Body of pancreas (tissue), 4 donors: ENCODE measurements at regions not wholly inside any gene's neighbourhood (a gene's known extent, or its start where the extent isn't known, plus 50 kb on each side); places are given as distances from the start of the nearest gene placed in this dataset.

Experiments
- ATAC-seq: fragments of 150-250 bp; one replicate; pipeline ENCODE4 v1.9.1; 2016
- DNase-seq, 4 donors: peaks; one replicate each; pipeline ENCODE4 v3.0.0-alpha.2; 2019
- H3K27ac ChIP-seq, 4 donors: fragments of 200-600 bp; sonication (generic); 1 replicate in 3 of 4; 2 replicates in 1 of 4; pipeline versions ENCODE4 v1.5.1 to v1.6.1; 2016 to 2019; ENCODE audit warnings: mild to moderate bottlenecking in 1 of 4, mixed read lengths in 1 of 4, moderate library complexity in 1 of 4
- H3K27me3 ChIP-seq, 2 donors: fragments of 200-600 bp; sonication (generic); one replicate each; pipeline ENCODE4 v1.6.0; 2016; ENCODE audit warnings: mild to moderate bottlenecking in 1 of 2
- H3K36me3 ChIP-seq, 2 donors: fragments of 200-600 bp; sonication (generic); replicated peaks in 1 of 2; 2 replicates each; pipeline ENCODE4 v1.5.1; 2016; ENCODE audit warnings: low read depth in 2 of 2; ENCODE audit not compliant: insufficient read depth in 1 of 2
- H3K4me1 ChIP-seq: fragments of 200-600 bp; sonication (generic); one replicate; pipeline ENCODE4 v1.6.0; 2016
- H3K4me3 ChIP-seq, 2 donors: fragments of 200-600 bp; sonication (generic); 1 replicate in 1 of 2; 2 replicates in 1 of 2; pipeline ENCODE4 v1.5.1; 2016 to 2019
- H3K9me3 ChIP-seq, 3 donors: fragments of 200-600 bp; sonication (generic); 1 replicate in 2 of 3; 2 replicates in 1 of 3; pipeline ENCODE4 v1.5.1; 2016
- CTCF ChIP-seq, 7 experiments: fragments of 450-650 bp in 4 of 7; fragments of 200-600 bp in 3 of 7; sonication (generic) in 3 of 7; IDR thresholded peaks; one replicate each; pipeline ENCODE4 v1.5.1; 2016 to 2019; ENCODE audit warnings: antibody characterized with exemption in 7 of 7
- POLR2A ChIP-seq, 3 donors: fragments of 450-650 bp; IDR thresholded peaks; one replicate each; pipeline ENCODE4 v1.6.1; 2016; ENCODE audit warnings: antibody characterized with exemption in 3 of 3, mild to moderate bottlenecking in 2 of 3
- WGBS, 2 donors: methylation state at CpG; one replicate each; pipeline ENCODE4 v1.1.5; 2017; 5-methylcytosine and 5-hydroxymethylcytosine counted together
- intact Hi-C: fragments of 100-400 bp; cut with DNase I; formaldehyde crosslinking; loops from one replicate; pipeline ENCODE4 v1.15.1; 2023

GRCh38 chr3:187919544-187919943 lies 174.3 kb upstream of the BCL6 start:
- no peaks in the 10 kb centered on the region for H3K27me3 ChIP-seq
- no peak overlapping the region for H3K4me3 ChIP-seq
- intact Hi-C loops = no loop called here
- no peak for ATAC-seq
- no peak for DNase-seq
- H3K27ac ChIP-seq = no peak overlapping the region
- no peaks in the 10 kb centered on the region for H3K36me3 ChIP-seq
- H3K4me1 ChIP-seq = no peaks in the 10 kb centered on the region
- H3K9me3 ChIP-seq = no peaks in the 10 kb centered on the region
- 66 to 92% methylated on average over 3 of the region's 3 CpGs for WGBS, 2 donors
- TF ChIP-seq CTCF (IDR thresholded peaks at IDR 0.05) (no peak), POLR2A (IDR thresholded peaks at IDR 0.05) (no peak)

GRCh38 chr3:187920030-187920429 lies 174.8 kb upstream of the BCL6 start:
- Histone ChIP-seq H3K4me1 (no peaks in the 10 kb centered on the region), H3K27ac (no peak overlapping the region), H3K9me3 (no peaks in the 10 kb centered on the region), H3K4me3 (no peak overlapping the region), H3K36me3 (no peaks in the 10 kb centered on the region), H3K27me3 (no peaks in the 10 kb centered on the region)
- no peak for TF ChIP-seq CTCF (IDR thresholded peaks at IDR 0.05)
- ATAC-seq (no peak), DNase-seq (no peak)
- intact Hi-C loops = no loop called here
- 83 to 89% methylated on average over 1 of the region's 1 CpG for WGBS, 2 donors

- no peaks in the 10 kb centered on the region for H3K4me1 ChIP-seq
- H3K36me3 ChIP-seq = no peaks in the 10 kb centered on the region
- no peak for ATAC-seq
- TF ChIP-seq CTCF (IDR thresholded peaks at IDR 0.05) (no peak), POLR2A (IDR thresholded peaks at IDR 0.05) (no peak)
- no peak overlapping the region for H3K27ac ChIP-seq
- DNase-seq = no peak
- H3K27me3 ChIP-seq = no peaks in the 10 kb centered on the region
- intact Hi-C loops = no loop called here
- no peaks in the 10 kb centered on the region for H3K9me3 ChIP-seq
- H3K4me3 ChIP-seq = no peak overlapping the region
- WGBS, 2 donors = 84 to 94% methylated on average over 6 of the region's 6 CpGs
Measured at GRCh38 chr3:187920913-187921312, 175.6 kb upstream of the BCL6 start.

- 77 to 88% methylated on average over 4 of the region's 4 CpGs for WGBS, 2 donors
- no peaks in the 10 kb centered on the region for H3K4me1 ChIP-seq
- H3K27ac ChIP-seq = no peak overlapping the region
Measured at GRCh38 chr3:187921391-187922074, 176.3 kb upstream of the BCL6 start.

More at GRCh38 chr3:187921391-187922074, 176.3 kb upstream of the BCL6 start:
- H3K4me3 ChIP-seq = no peak overlapping the region
- no peak for ATAC-seq
- no peaks in the 10 kb centered on the region for H3K27me3 ChIP-seq
- TF ChIP-seq CTCF (IDR thresholded peaks at IDR 0.05) (no peak), POLR2A (IDR thresholded peaks at IDR 0.05) (no peak)
- H3K36me3 ChIP-seq = no peaks in the 10 kb centered on the region
- DNase-seq = no peak
- H3K9me3 ChIP-seq = no peaks in the 10 kb centered on the region
- intact Hi-C loops = no loop called here
